GM12864 (cell line): ENCODE measurements at regions not wholly inside any gene's neighbourhood (a gene's known extent, or its start where the extent isn't known, plus 50 kb on each side); places are given as distances from the start of the nearest gene placed in this dataset.

Experiments
- DNase-seq: peaks from one replicate; pipeline ENCODE4 v3.0.0-alpha.2; 2011; ENCODE audit warnings: low read depth
- H3K4me3 ChIP-seq: 2 replicates; pipeline ENCODE4 v1.5.1; 2011; ENCODE audit warnings: mild to moderate bottlenecking, low read depth, low read length, control low read depth
- CTCF ChIP-seq: IDR thresholded peaks from 2 replicates; pipeline ENCODE4 v1.5.1; 2011; ENCODE audit warnings: low read depth, mild to moderate bottlenecking, moderate library complexity, low read length, control low read depth, inconsistent platforms; ENCODE audit errors: missing control alignments

DNA sequence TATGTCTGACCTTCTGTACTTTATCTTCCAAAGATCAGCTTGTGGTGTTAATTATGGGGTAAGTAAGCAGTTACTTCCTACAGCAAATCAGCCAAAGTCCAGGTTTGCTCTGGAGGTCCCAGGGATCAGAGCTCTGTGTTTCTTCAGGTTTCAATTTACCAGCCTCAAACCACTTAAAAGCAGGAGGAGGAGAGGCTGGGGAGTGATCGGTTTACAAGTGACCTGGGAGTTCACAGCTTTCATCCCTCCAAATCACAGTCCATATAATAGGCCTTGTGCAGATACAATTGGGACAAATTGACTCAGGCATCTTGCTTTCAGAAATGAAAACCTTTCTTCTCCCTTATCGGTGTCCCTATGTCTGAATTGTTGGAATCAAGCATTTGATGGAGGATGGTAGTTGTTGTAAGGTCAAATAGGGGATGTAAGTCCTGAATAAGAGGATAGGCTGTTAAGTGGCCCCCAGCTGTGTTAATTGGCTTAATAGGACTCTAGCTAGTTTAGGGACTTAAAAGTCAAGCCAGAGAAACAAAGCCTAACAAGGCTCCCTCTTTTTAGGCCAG, 188.0 kb upstream of the NT5C1B start:
- TF ChIP-seq CTCF = no peak
- H3K4me3 ChIP-seq = no peak overlapping the region
- DNase-seq = no peak

DNA sequence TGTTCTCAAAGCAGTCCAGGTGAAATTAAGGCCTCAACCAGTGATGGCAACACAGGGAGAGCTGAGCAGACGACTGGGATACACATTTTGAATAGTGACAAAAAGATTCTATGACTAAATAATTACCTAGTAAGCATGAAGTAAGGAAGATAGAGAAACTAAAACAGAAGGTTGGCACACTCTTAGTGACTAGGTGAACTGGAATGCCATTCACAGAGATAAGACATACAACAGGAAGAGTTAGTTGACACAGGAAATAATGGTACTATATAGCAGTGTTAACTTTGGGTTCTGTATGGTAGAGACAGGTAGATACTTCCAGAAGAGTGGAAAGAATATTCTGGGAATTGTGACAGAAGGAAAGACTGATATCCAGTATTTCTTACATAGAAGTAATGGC, 181.8 kb upstream of the NT5C1B start:
- no peak overlapping the region for H3K4me3 ChIP-seq
- no peak for TF ChIP-seq CTCF
- no peak for DNase-seq

GRCh38 chr2:18763338-18763737, 174.0 kb upstream of the NT5C1B start:
- no peak for DNase-seq
- H3K4me3 ChIP-seq = no peak overlapping the region
- no peak for TF ChIP-seq CTCF

DNA sequence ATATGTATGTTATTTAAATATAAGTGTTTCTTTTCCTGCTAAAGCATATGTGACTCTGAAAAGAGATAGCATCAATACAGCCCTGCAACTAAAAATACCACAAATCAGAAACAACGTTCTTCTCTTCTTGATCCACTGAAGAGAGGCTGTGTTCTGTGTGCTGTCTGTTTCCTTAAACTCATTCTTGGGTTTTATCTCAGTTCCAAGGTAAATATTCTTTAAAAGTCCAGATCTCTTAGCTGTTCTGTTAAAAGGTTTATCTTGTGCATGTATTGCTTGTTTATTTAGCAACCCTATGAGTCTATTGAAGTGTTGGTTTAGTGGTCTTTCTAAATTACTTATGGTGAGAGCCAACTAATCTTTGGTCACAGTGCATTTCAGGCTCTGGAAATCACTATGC, 173.3 kb upstream of the NT5C1B start:
- DNase-seq = no peak
- no peak overlapping the region for H3K4me3 ChIP-seq
- no peak for TF ChIP-seq CTCF

- no peak overlapping the region for H3K4me3 ChIP-seq
- TF ChIP-seq CTCF = no peak
- no peak for DNase-seq
These were observed 164.9 kb upstream of the NT5C1B start for GRCh38 chr2:18754286-18754685.

- no peak for DNase-seq
- TF ChIP-seq CTCF = no peak
- no peak overlapping the region for H3K4me3 ChIP-seq
These were observed 164.4 kb upstream of the NT5C1B start for GRCh38 chr2:18753722-18754121.

DNA sequence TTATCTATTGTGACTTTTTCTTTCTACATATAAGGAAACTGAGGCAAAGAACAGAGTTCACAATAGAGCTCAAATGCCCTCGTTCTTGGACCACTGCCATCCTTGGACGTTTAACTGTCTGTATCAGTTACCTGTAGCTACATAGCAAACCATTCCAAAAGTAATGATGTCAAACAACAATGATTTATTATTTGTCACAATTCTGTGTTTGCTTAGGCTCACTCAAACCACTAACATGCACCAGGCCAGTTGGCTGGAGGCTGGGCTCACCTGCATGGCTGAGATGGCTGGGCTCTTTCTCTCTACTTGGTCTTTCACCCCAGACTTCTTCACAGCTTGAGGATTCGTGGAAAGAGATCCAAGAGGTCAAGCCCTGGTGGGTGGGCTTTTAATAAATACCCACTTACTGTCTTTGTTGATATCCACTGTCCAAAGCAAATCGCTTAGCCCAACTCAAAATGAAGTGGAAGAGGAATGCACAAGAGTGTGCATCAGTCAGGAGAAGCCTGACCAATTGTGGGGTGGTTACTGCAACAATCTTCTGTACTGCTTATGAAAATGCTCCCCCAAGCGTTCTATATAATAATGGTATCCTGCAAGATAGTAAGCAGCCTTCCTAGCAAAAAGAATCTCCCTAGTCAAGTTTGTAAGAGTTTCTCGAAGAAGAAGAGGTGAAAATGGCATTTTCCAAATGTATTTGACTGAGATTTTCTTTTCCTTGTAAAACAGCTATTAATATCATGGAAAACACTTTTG, 163.5 kb upstream of the NT5C1B start:
- no peak for DNase-seq
- H3K4me3 ChIP-seq = no peak overlapping the region
- no peak for TF ChIP-seq CTCF
